ENCODE measurements at regions not wholly inside any gene's neighbourhood (a gene's known extent, or its start where the extent isn't known, plus 50 kb on each side); places are given as distances from the start of the nearest gene placed in this dataset.
"Not testable (repeated sequence)": the region's sequence is repeated elsewhere in the genome, so short reads cannot be mapped to it uniquely, and the experiment has no call there.

GRCh38 chr12:113565368-113565767, 93.7 kb upstream of the LHX5 start:
- DNase-seq (ENCODE audit: low read depth), result no peak

- no peak for DNase-seq (ENCODE audit: low read depth)
Measured at GRCh38 chr12:113561068-113561780, 89.6 kb upstream of the LHX5 start.

GRCh38 chr12:113559466-113559865, 87.8 kb upstream of the LHX5 start:
- no peak for DNase-seq (ENCODE audit: low read depth)

- no peak for DNase-seq (ENCODE audit: low read depth)
Measured at GRCh38 chr12:113555226-113555625, 83.6 kb upstream of the LHX5 start.

- DNase-seq (ENCODE audit: low read depth), result no peak
Measured at GRCh38 chr12:113552760-113553159, 81.1 kb upstream of the LHX5 start.

- no peak for DNase-seq (ENCODE audit: low read depth)
Measured at GRCh38 chr12:113551563-113551962, 79.9 kb upstream of the LHX5 start.

- no peak for DNase-seq (ENCODE audit: low read depth)
Measured at GRCh38 chr12:113548467-113548866, 76.8 kb upstream of the LHX5 start.

- DNase-seq (ENCODE audit: low read depth), result no peak
Measured at GRCh38 chr12:113546916-113547863, 75.5 kb upstream of the LHX5 start.

GRCh38 chr12:113537751-113538087, 66.0 kb upstream of the LHX5 start:
- no peak for DNase-seq (ENCODE audit: low read depth)

GRCh38 chr12:113537046-113537750, 65.5 kb upstream of the LHX5 start:
- no peak for DNase-seq (ENCODE audit: low read depth)

- DNase-seq (ENCODE audit: low read depth), result no peak
Measured at GRCh38 chr12:113535100-113535499, 63.4 kb upstream of the LHX5 start.

- no peak for DNase-seq (ENCODE audit: low read depth)
Measured at GRCh38 chr12:113534555-113534954, 62.9 kb upstream of the LHX5 start.

- DNase-seq (ENCODE audit: low read depth), result no peak
Measured at GRCh38 chr12:113533842-113534375, 62.2 kb upstream of the LHX5 start.

- DNase-seq (ENCODE audit: low read depth), result no peak
Measured at GRCh38 chr12:113532292-113532691, 60.6 kb upstream of the LHX5 start.

- DNase-seq (ENCODE audit: low read depth), result not testable (repeated sequence)
Measured at GRCh38 chr12:113531073-113531472, 59.4 kb upstream of the LHX5 start.

- DNase-seq (ENCODE audit: low read depth), result no peak
Measured at GRCh38 chr12:113528606-113529293, 57.1 kb upstream of the LHX5 start.

GRCh38 chr12:113525066-113525465, 53.4 kb upstream of the LHX5 start:
- DNase-seq (ENCODE audit: low read depth), result no peak

GRCh38 chr12:113524495-113524894, 52.8 kb upstream of the LHX5 start:
- DNase-seq (ENCODE audit: low read depth), result no peak

- DNase-seq (ENCODE audit: low read depth), result no peak
Measured at GRCh38 chr12:113521708-113522107, 50.0 kb upstream of the LHX5 start.
